H1 (cell line): ENCODE measurements at regions not wholly inside any gene's neighbourhood (a gene's known extent, or its start where the extent isn't known, plus 50 kb on each side); places are given as distances from the start of the nearest gene placed in this dataset.

Experiments
- CTCF ChIA-PET: fragments of 300-600 bp; sonication (Branson Sonifier 250); formaldehyde crosslinking; loops from one replicate; lab custom pipeline; 2021; ENCODE audit not compliant: partially characterized antibody; lab: Charles Lee
- POLR2A ChIA-PET: fragments of 300-600 bp; sonication (Branson Sonifier 250); formaldehyde crosslinking; loops from one replicate; lab custom pipeline; 2021; ENCODE audit warnings: inconsistent platforms; ENCODE audit not compliant: partially characterized antibody; lab: Charles Lee
- DNase-seq, 2 experiments: peaks; one replicate each; pipeline versions ENCODE4 v3.0.0 to v3.0.0-alpha.2; 2010 to 2022; ENCODE audit warnings: low spot score in 2 of 2, low read depth in 1 of 2, mixed read lengths in 1 of 2
- FAIRE-seq: peaks from 2 replicates; lab custom pipeline; 2011; peaks lifted over from hg19 to GRCh38; lab: Jason Lieb, UNC
- H2AFZ ChIP-seq: 2 replicates; pipeline ENCODE4 v1.8.1; 2012; ENCODE audit warnings: low read length, inconsistent platforms
- H2AK5ac ChIP-seq: 2 replicates; pipeline ENCODE4 v1.6.1; 2013; ENCODE audit warnings: low read depth, low read length
- H2BK120ac ChIP-seq: replicated peaks from 2 replicates; pipeline ENCODE3; 2013; ENCODE audit warnings: low read depth, low read length, inconsistent platforms
- H2BK12ac ChIP-seq: 2 replicates; pipeline ENCODE4 v1.6.1; 2013; ENCODE audit warnings: low read depth, low read length
- H2BK15ac ChIP-seq: 2 replicates; pipeline ENCODE4 v1.6.1; 2013; ENCODE audit warnings: low read length
- H2BK20ac ChIP-seq: 2 replicates; pipeline ENCODE4 v1.6.1; 2013; ENCODE audit warnings: low read length
- H2BK5ac ChIP-seq: 2 replicates; pipeline ENCODE4 v1.6.1; 2013; ENCODE audit warnings: low read depth, low read length
- H3K14ac ChIP-seq: 2 replicates; pipeline ENCODE4 v1.6.1; 2013; ENCODE audit warnings: inconsistent platforms; ENCODE audit not compliant: insufficient read length
- H3K18ac ChIP-seq: 2 replicates; pipeline ENCODE4 v1.6.1; 2013; ENCODE audit warnings: low read length; ENCODE audit errors: extremely low read depth
- H3K23ac ChIP-seq: 2 replicates; pipeline ENCODE4 v1.6.1; 2013; ENCODE audit warnings: inconsistent platforms; ENCODE audit not compliant: insufficient read length
- H3K23me2 ChIP-seq: 2 replicates; pipeline ENCODE4 v1.6.1; 2013; ENCODE audit warnings: low read depth, low read length
- H3K27ac ChIP-seq: 2 replicates; pipeline ENCODE4 v1.6.1; 2011; ENCODE audit warnings: low read depth, low read length, inconsistent platforms
- H3K27me3 ChIP-seq, 4 experiments: replicated peaks in 1 of 4; 1 replicate in 1 of 4; 2 replicates in 3 of 4; pipeline versions ENCODE4 v1.6.1 to v1.8.1; 2011 to 2013; ENCODE audit warnings: low read length in 3 of 4, mild to moderate bottlenecking in 3 of 4, inconsistent platforms in 2 of 4, mixed read lengths in 2 of 4, moderate library complexity in 1 of 4; ENCODE audit not compliant: control insufficient read depth in 3 of 4, insufficient read depth in 3 of 4; ENCODE audit errors: extremely low read depth in 1 of 4
- H3K36me3 ChIP-seq, 4 experiments: 2 replicates each; pipeline versions ENCODE4 v1.6.1 to v1.8.1; 2011 to 2013; ENCODE audit warnings: mild to moderate bottlenecking in 4 of 4, low read length in 3 of 4, moderate library complexity in 2 of 4, control low read depth in 1 of 4, inconsistent platforms in 1 of 4; ENCODE audit not compliant: insufficient read depth in 4 of 4, control insufficient read depth in 2 of 4
- H3K4ac ChIP-seq: replicated peaks from 2 replicates; pipeline ENCODE3; 2013; ENCODE audit warnings: low read length, low read depth, mixed read lengths, inconsistent platforms; ENCODE audit not compliant: insufficient read length
- H3K4me1 ChIP-seq, 4 experiments: replicated peaks in 1 of 4; 1 replicate in 1 of 4; 2 replicates in 3 of 4; pipeline versions ENCODE4 v1.6.1 to v1.8.1; 2011 to 2013; ENCODE audit warnings: low read length in 3 of 4, inconsistent platforms in 2 of 4, mixed read lengths in 1 of 4; ENCODE audit not compliant: insufficient read depth in 4 of 4, control insufficient read depth in 3 of 4
- H3K4me2 ChIP-seq, 2 experiments: 2 replicates each; pipeline versions ENCODE4 v1.6.1 to v1.8.1; 2011 to 2013; ENCODE audit warnings: low read depth in 2 of 2, low read length in 2 of 2, control low read depth in 1 of 2, inconsistent platforms in 1 of 2, mild to moderate bottlenecking in 1 of 2; ENCODE audit not compliant: insufficient read depth in 1 of 2
- H3K4me3 ChIP-seq, 4 experiments: fragments of 200-600, 300-600 bp in 1 of 4; sonication (generic), shearing (Covaris generic), sonication (Bioruptor Twin) in 1 of 4; 2 replicates each; pipeline versions ENCODE4 v1.5.1 to v1.8.1; 2011 to 2016; ENCODE audit warnings: low read length in 4 of 4, low read depth in 3 of 4, control low read depth in 2 of 4, inconsistent platforms in 2 of 4, mild to moderate bottlenecking in 2 of 4, mixed read lengths in 1 of 4, moderate library complexity in 1 of 4; ENCODE audit not compliant: insufficient read depth in 2 of 4; ENCODE audit errors: extremely low read depth in 1 of 4
- H3K56ac ChIP-seq: replicated peaks from 2 replicates; pipeline ENCODE3; 2013; ENCODE audit warnings: low read depth, mild to moderate bottlenecking, mixed read lengths, low read length, inconsistent platforms; ENCODE audit not compliant: insufficient read length
- H3K79me1 ChIP-seq: 2 replicates; pipeline ENCODE4 v1.6.1; 2013; ENCODE audit warnings: low read depth, low read length, control low read depth
- H3K79me2 ChIP-seq, 2 experiments: 2 replicates each; pipeline versions ENCODE4 v1.6.1 to v1.8.1; 2012 to 2013; ENCODE audit warnings: low read length in 2 of 2, mild to moderate bottlenecking in 2 of 2, inconsistent platforms in 1 of 2; ENCODE audit not compliant: insufficient read depth in 2 of 2, control insufficient read depth in 1 of 2
- H3K9ac ChIP-seq, 4 experiments: replicated peaks in 1 of 4; 1 replicate in 1 of 4; 2 replicates in 3 of 4; pipeline versions ENCODE4 v1.6.1 to v1.8.1; 2011 to 2013; ENCODE audit warnings: low read depth in 3 of 4, low read length in 3 of 4, control low read depth in 2 of 4, mild to moderate bottlenecking in 2 of 4, moderate library complexity in 2 of 4, inconsistent platforms in 1 of 4; ENCODE audit errors: extremely low read depth in 1 of 4
- H3K9me3 ChIP-seq, 2 experiments: 2 replicates each; pipeline versions ENCODE4 v1.6.1 to v1.8.1; 2012 to 2013; ENCODE audit warnings: mild to moderate bottlenecking in 2 of 2, moderate library complexity in 2 of 2, control low read depth in 1 of 2, inconsistent platforms in 1 of 2, low read depth in 1 of 2, low read length in 1 of 2, mixed read lengths in 1 of 2; ENCODE audit not compliant: insufficient read depth in 2 of 2
- H4K20me1 ChIP-seq, 2 experiments: replicated peaks in 1 of 2; 2 replicates each; pipeline versions ENCODE3 to v1.8.1; 2011 to 2013; ENCODE audit warnings: inconsistent platforms in 2 of 2, low read length in 2 of 2, mild to moderate bottlenecking in 1 of 2; ENCODE audit not compliant: insufficient read depth in 2 of 2, control insufficient read depth in 1 of 2
- H4K5ac ChIP-seq: 2 replicates; pipeline ENCODE4 v1.6.1; 2013; ENCODE audit warnings: low read length, low read depth, mixed read lengths, inconsistent platforms; ENCODE audit not compliant: insufficient read length
- H4K8ac ChIP-seq: 2 replicates; pipeline ENCODE4 v1.8.0; 2013; ENCODE audit warnings: mild to moderate bottlenecking, moderate library complexity, low read length, inconsistent platforms; ENCODE audit not compliant: insufficient read depth; ENCODE audit errors: extremely low read depth
- H4K91ac ChIP-seq: replicated peaks from 2 replicates; pipeline ENCODE3; 2013; ENCODE audit warnings: low read length, mixed read lengths, inconsistent platforms; ENCODE audit not compliant: insufficient read length
- BRCA1 ChIP-seq: IDR thresholded peaks from 2 replicates; pipeline ENCODE4 v1.6.1; 2012; ENCODE audit warnings: low read depth, low read length, improper control_type of control experiment
- CHD1 ChIP-seq: IDR thresholded peaks from 2 replicates; pipeline ENCODE4 v1.6.1; 2012; ENCODE audit warnings: low read depth, low read length, improper control_type of control experiment
- CTCF ChIP-seq, 3 experiments: IDR thresholded peaks; 1 replicate in 2 of 3; 2 replicates in 1 of 3; pipeline versions ENCODE4 v1.5.1 to v1.6.1; 2011; ENCODE audit warnings: low read length in 3 of 3, mild to moderate bottlenecking in 3 of 3, inconsistent platforms in 2 of 3, low read depth in 1 of 3, moderate library complexity in 1 of 3; ENCODE audit not compliant: insufficient read depth in 1 of 3; ENCODE audit errors: control extremely low read depth in 1 of 3
- E2F6 ChIP-seq: IDR thresholded peaks from 2 replicates; pipeline ENCODE4 v1.6.1; 2012; ENCODE audit warnings: inconsistent platforms
- HDAC2 ChIP-seq, 2 experiments: fragments of 300-600 bp in 1 of 2; sonication (generic) in 1 of 2; IDR thresholded peaks; 2 replicates each; pipeline ENCODE4 v1.6.1; 2011 to 2012; ENCODE audit warnings: low read depth in 2 of 2, low read length in 2 of 2, mild to moderate bottlenecking in 2 of 2, moderate library complexity in 2 of 2, borderline replicate concordance in 1 of 2, inconsistent platforms in 1 of 2
- POU5F1 ChIP-seq: IDR thresholded peaks from 2 replicates; pipeline ENCODE4 v1.6.1; 2011; ENCODE audit warnings: low read depth, mild to moderate bottlenecking, low read length, moderate library complexity
- RBBP5 ChIP-seq: IDR thresholded peaks from 2 replicates; pipeline ENCODE4 v1.7.1; 2012; ENCODE audit warnings: low read depth, mild to moderate bottlenecking, inconsistent platforms, low read length, moderate library complexity, borderline replicate concordance
- RFX5 ChIP-seq: IDR thresholded peaks from 2 replicates; pipeline ENCODE4 v1.6.1; 2011; ENCODE audit warnings: low read depth, low read length, improper control_type of control experiment, borderline replicate concordance
- TCF12 ChIP-seq: IDR thresholded peaks from 2 replicates; pipeline ENCODE4 v1.6.1; 2011; ENCODE audit warnings: low read depth, mild to moderate bottlenecking, low read length
- WGBS, 2 experiments: shearing (Covaris generic) in 1 of 2; methylation state at CpG; one replicate each; pipeline versions ENCODE4 v1.1.6 to v1.1.7; 2013 to 2015; ENCODE audit warnings: low lambda C conversion rate in 2 of 2, mixed read lengths in 2 of 2, inconsistent platforms in 1 of 2, low coverage in 1 of 2, missing lambda C conversion rate in 1 of 2; ENCODE audit not compliant: insufficient replicate concordance in 2 of 2, insufficient coverage in 1 of 2, insufficient read length in 1 of 2; ENCODE audit errors: extremely low coverage in 1 of 2, missing lambda C conversion rate in 1 of 2; 5-methylcytosine and 5-hydroxymethylcytosine counted together

GRCh38 chr3:31230425-31231223 is 302.1 kb upstream of the STT3B start:
- Histone ChIP-seq H2BK120ac (no peak overlapping the region), H3K4me2 (no peak overlapping the region), H3K4ac (no peak overlapping the region), H4K20me1 (no peaks in the 10 kb centered on the region), H2AFZ (no peak overlapping the region), H3K79me2 (no peaks in the 10 kb centered on the region), H3K27me3 (no peaks in the 10 kb centered on the region), H2BK15ac (no peak overlapping the region), H3K23ac (no peak overlapping the region), H3K27ac (no peak overlapping the region), H4K5ac (no peak overlapping the region), H3K9me3 (no peaks in the 10 kb centered on the region), H3K9ac (no peak overlapping the region), H3K18ac (no peak overlapping the region), H3K4me3 (no peak overlapping the region), H4K8ac (no peak overlapping the region), H2BK5ac (no peak overlapping the region), H3K4me1 (peaks cover 0 to 2% (median under 1%) of the 10 kb centered on the region in 4 experiments; a peak in 1 of 7 replicates), H3K23me2 (no peaks in the 10 kb centered on the region), H2BK12ac (no peak overlapping the region), H2AK5ac (no peak overlapping the region), H3K36me3 (no peaks in the 10 kb centered on the region), H3K14ac (no peak overlapping the region), H3K79me1 (no peaks in the 10 kb centered on the region), H3K56ac (no peak overlapping the region), H2BK20ac (no peak overlapping the region), H4K91ac (no peak overlapping the region)
- 87% methylated on average over 3 of the region's 3 CpGs; no CpG with 5 or more reads in 1 of the 2 experiments for WGBS, 2 experiments
- TF ChIP-seq CTCF (IDR thresholded peaks at IDR 0.05; ENCODE audit: control extremely low read depth in 1 of 3, insufficient read depth in 1 of 3, low read depth in 1 of 3, low read length in 3 of 3) (no peak), RBBP5 (no peak), HDAC2 (IDR thresholded peaks at IDR 0.05; ENCODE audit: borderline replicate concordance in 1 of 2, low read depth in 2 of 2, low read length in 2 of 2) (no peak), POU5F1 (no peak), BRCA1 (no peak), TCF12 (no peak), E2F6 (no peak), CHD1 (no peak), RFX5 (no peak)
- no peak for FAIRE-seq
- DNase-seq = no peak
- POLR2A ChIA-PET = no interaction called here
- CTCF ChIA-PET = no interaction called here
